GM13977 (cell line): ENCODE measurements at regions not wholly inside any gene's neighbourhood (a gene's known extent, or its start where the extent isn't known, plus 50 kb on each side); places are given as distances from the start of the nearest gene placed in this dataset.
A peak's percentile ranks its signal among the peaks of the same experiment; 100 is the strongest.

Experiments used
- DNase-seq: peaks from one replicate; pipeline ENCODE4 v3.0.0; 2012; ENCODE audit warnings: low spot score
- in situ Hi-C: fragments of 300-500 bp; cut with MboI; formaldehyde crosslinking; loops from one replicate; pipeline ENCODE4 v1.12.0; 2022; ENCODE audit warnings: low sequenced_read_pairs, low pct_unique_long_range_greater_than_20kb, mixed read lengths, inconsistent platforms; ENCODE audit not compliant: unreplicated experiment
- TF ChIP-seq, protein P1 (sequence below): IDR thresholded peaks from 2 replicates; pipeline ENCODE4 v1.5.1; 2012; ENCODE audit warnings: mild to moderate bottlenecking, control low read depth; ENCODE audit not compliant: insufficient read depth; ENCODE audit errors: extremely low read depth, missing control alignments

- DNase-seq: peak; percentile 21
- in situ Hi-C loops: no loop called here
- TF ChIP-seq, protein P1, sequence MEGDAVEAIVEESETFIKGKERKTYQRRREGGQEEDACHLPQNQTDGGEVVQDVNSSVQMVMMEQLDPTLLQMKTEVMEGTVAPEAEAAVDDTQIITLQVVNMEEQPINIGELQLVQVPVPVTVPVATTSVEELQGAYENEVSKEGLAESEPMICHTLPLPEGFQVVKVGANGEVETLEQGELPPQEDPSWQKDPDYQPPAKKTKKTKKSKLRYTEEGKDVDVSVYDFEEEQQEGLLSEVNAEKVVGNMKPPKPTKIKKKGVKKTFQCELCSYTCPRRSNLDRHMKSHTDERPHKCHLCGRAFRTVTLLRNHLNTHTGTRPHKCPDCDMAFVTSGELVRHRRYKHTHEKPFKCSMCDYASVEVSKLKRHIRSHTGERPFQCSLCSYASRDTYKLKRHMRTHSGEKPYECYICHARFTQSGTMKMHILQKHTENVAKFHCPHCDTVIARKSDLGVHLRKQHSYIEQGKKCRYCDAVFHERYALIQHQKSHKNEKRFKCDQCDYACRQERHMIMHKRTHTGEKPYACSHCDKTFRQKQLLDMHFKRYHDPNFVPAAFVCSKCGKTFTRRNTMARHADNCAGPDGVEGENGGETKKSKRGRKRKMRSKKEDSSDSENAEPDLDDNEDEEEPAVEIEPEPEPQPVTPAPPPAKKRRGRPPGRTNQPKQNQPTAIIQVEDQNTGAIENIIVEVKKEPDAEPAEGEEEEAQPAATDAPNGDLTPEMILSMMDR: no peak
These were observed 100.7 kb upstream of the HMGN3 start for GRCh38 chr6:79335133-79335674.

- in situ Hi-C loops: no loop called here
- TF ChIP-seq, protein P1: no peak
- DNase-seq: no peak
These were observed 100.2 kb upstream of the HMGN3 start for GRCh38 chr6:79334674-79335073.

DNA sequence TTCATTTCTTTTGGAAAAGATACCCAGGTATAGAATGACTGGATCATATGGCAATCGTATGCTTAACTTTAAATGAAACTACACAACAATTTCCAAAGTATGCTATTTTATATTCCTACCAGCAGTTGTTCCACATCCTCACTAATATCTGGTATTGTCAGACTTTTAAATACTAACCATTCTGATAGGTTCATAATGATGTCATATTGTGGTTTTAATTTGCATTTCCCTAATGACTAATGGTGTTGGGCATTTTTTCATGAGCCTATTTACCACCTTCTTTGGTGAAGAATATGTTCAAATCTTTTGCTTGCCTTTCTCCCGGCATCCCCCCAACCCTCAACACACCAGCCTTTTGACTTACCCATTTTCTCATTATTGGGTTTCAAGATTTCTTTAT, 96.2 kb upstream of the HMGN3 start:
- TF ChIP-seq, protein P1: no peak
- in situ Hi-C loops: no loop called here
- DNase-seq: no peak

DNA sequence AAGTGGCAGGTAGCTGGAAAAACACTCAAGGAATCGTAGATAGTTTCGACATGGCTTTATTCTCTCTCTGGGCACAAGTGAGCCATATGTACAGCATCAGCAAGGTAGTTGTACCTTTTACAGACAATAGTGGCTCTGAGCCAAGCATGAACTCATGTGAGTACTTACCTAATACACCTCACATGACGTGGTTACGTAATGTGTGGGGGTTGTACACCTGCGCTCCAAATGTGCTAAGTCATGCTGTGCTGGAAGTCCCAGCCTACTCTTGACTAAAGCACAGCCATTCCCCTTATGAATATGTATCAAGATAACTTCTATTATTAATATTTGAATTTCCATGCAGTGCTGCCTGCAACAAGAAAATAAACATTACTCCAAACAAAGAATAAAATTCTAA, 78.8 kb upstream of the HMGN3 start:
- in situ Hi-C loops: no loop called here
- DNase-seq: no peak
- TF ChIP-seq, protein P1: no peak

GRCh38 chr6:79307321-79308036, 73.0 kb upstream of the HMGN3 start:
- DNase-seq: no peak
- TF ChIP-seq, protein P1: no peak

GRCh38 chr6:79305020-79305419, 70.5 kb upstream of the HMGN3 start:
- TF ChIP-seq, protein P1: no peak

More at GRCh38 chr6:79307321-79308036, 73.0 kb upstream of the HMGN3 start:
- in situ Hi-C loops: no loop called here

DNA sequence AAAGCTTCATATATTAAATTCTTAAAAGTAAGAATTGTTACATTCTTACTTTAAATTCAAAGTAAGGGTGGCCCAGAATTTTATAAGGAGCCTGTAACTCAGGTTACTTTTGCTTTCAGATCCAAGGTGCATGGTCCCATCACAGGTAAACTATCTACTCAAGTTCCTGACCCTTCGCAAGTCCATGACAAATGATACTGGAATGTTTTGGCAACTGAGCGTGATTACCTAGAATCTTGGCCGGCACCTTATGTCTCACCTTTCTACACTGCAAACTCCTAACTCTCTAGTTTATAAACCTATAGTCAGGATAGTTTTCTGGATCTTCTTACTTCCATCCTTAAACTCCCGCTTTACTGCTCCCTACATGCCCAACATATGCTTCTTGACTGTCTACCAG, 67.9 kb upstream of the HMGN3 start:
- TF ChIP-seq, protein P1: no peak
- no peak for DNase-seq
- in situ Hi-C loops: no loop called here

More at GRCh38 chr6:79305020-79305419, 70.5 kb upstream of the HMGN3 start:
- in situ Hi-C loops: no loop called here
- DNase-seq: no peak
